Tibial artery (tissue), 4 donors: ENCODE measurements at regions not wholly inside any gene's neighbourhood (a gene's known extent, or its start where the extent isn't known, plus 50 kb on each side); places are given as distances from the start of the nearest gene placed in this dataset.
A peak's percentile ranks its signal among the peaks of the same experiment; 100 is the strongest.

ENCODE experiments used
- DNase-seq, 2 donors: peaks; one replicate each; pipeline ENCODE4 v3.0.0-alpha.2; 2019
- H3K27ac ChIP-seq, 2 donors: fragments of 200-600 bp; sonication (generic) in 1 of 2; 1 replicate in 1 of 2; 2 replicates in 1 of 2; pipeline ENCODE4 v1.5.1; 2018 to 2019; ENCODE audit warnings: mild to moderate bottlenecking in 1 of 2
- H3K27me3 ChIP-seq, 2 donors: fragments of 200-600 bp; sonication (generic) in 1 of 2; one replicate each; pipeline versions ENCODE4 v1.5.1 to v1.6.0; 2016 to 2019
- H3K36me3 ChIP-seq, 3 donors: fragments of 200-600 bp; sonication (generic) in 2 of 3; one replicate each; pipeline ENCODE4 v1.5.1; 2016 to 2019; ENCODE audit warnings: mild to moderate bottlenecking in 2 of 3
- H3K4me1 ChIP-seq, 4 donors: fragments of 200-600 bp; sonication (generic) in 2 of 4; 1 replicate in 3 of 4; 2 replicates in 1 of 4; pipeline ENCODE4 v1.5.1; 2016 to 2019
- H3K4me3 ChIP-seq, 2 donors: fragments of 200-600 bp; sonication (generic) in 1 of 2; 1 replicate in 1 of 2; 2 replicates in 1 of 2; pipeline ENCODE4 v1.5.1; 2018 to 2019; ENCODE audit warnings: mild to moderate bottlenecking in 2 of 2
- H3K9me3 ChIP-seq, 3 donors: fragments of 200-600 bp; sonication (generic) in 1 of 3; one replicate each; pipeline ENCODE4 v1.5.1; 2016 to 2019
- CTCF ChIP-seq, 2 experiments: fragments of 200-600 bp in 1 of 2; fragments of 450-650 bp in 1 of 2; IDR thresholded peaks; one replicate each; pipeline ENCODE4 v1.5.1; 2017 to 2019; ENCODE audit warnings: antibody characterized with exemption in 2 of 2, mild to moderate bottlenecking in 1 of 2, moderate library complexity in 1 of 2
- intact Hi-C: fragments of 100-400 bp; cut with DNase I; formaldehyde crosslinking; loops from one replicate; pipeline ENCODE4 v1.15.0; 2023; ENCODE audit warnings: low total_unique reads

GRCh38 chr6:20313960-20314530 is 87.6 kb upstream of the E2F3 start:
- Histone ChIP-seq H3K27me3 (peaks cover 0 to 16% of the 10 kb centered on the region in 2 donors), H3K4me3 (no peak overlapping the region), H3K4me1 (no peaks in the 10 kb centered on the region), H3K36me3 (no peaks in the 10 kb centered on the region), H3K27ac (no peak overlapping the region), H3K9me3 (no peaks in the 10 kb centered on the region)
- TF ChIP-seq CTCF (IDR thresholded peaks at IDR 0.05): no peak
- intact Hi-C loops: no loop called here
- DNase-seq: no peak

- H3K36me3 ChIP-seq: no peaks in the 10 kb centered on the region
- intact Hi-C loops: no loop called here
- no peak overlapping the region for H3K27ac ChIP-seq
- no peak for TF ChIP-seq CTCF (IDR thresholded peaks at IDR 0.05)
- H3K27me3 ChIP-seq: peaks cover 0 to 16% of the 10 kb centered on the region in 2 donors
- H3K4me1 ChIP-seq: no peaks in the 10 kb centered on the region
- H3K9me3 ChIP-seq: no peaks in the 10 kb centered on the region
- no peak for DNase-seq
- no peak overlapping the region for H3K4me3 ChIP-seq
Observed at GRCh38 chr6:20314866-20315845, 86.5 kb upstream of the E2F3 start.

- Histone ChIP-seq H3K27me3 (peaks cover 0 to 11% of the 10 kb centered on the region in 2 donors), H3K36me3 (no peaks in the 10 kb centered on the region), H3K4me3 (no peak overlapping the region), H3K4me1 (no peaks in the 10 kb centered on the region), H3K27ac (no peak overlapping the region), H3K9me3 (no peaks in the 10 kb centered on the region)
- intact Hi-C loops: no loop called here
- no peak for DNase-seq
- no peak for TF ChIP-seq CTCF (IDR thresholded peaks at IDR 0.05)
Observed at GRCh38 chr6:20317430-20317829, 84.2 kb upstream of the E2F3 start.

GRCh38 chr6:20318851-20319387 is 82.8 kb upstream of the E2F3 start:
- intact Hi-C loops: no loop called here
- Histone ChIP-seq H3K4me3 (no peak overlapping the region), H3K4me1 (no peaks in the 10 kb centered on the region), H3K9me3 (no peaks in the 10 kb centered on the region), H3K27ac (no peak overlapping the region), H3K27me3 (peaks cover 0 to 7% of the 10 kb centered on the region in 2 donors), H3K36me3 (no peaks in the 10 kb centered on the region)
- no peak for TF ChIP-seq CTCF (IDR thresholded peaks at IDR 0.05)
- DNase-seq: no peak

- Histone ChIP-seq H3K9me3 (no peaks in the 10 kb centered on the region), H3K27ac (no peak overlapping the region), H3K4me3 (no peak overlapping the region), H3K4me1 (no peaks in the 10 kb centered on the region), H3K36me3 (no peaks in the 10 kb centered on the region), H3K27me3 (peaks cover 0 to under 1% of the 10 kb centered on the region in 2 donors)
- DNase-seq: peak in 1 of 2 donors; percentile 30
- no peak for TF ChIP-seq CTCF (IDR thresholded peaks at IDR 0.05)
- intact Hi-C loops: no loop called here
Observed at GRCh38 chr6:20319520-20320357, 81.9 kb upstream of the E2F3 start.
